ENCODE measurements at regions not wholly inside any gene's neighbourhood (a gene's known extent, or its start where the extent isn't known, plus 50 kb on each side); places are given as distances from the start of the nearest gene placed in this dataset.
"Not testable (repeated sequence)": the region's sequence is repeated elsewhere in the genome, so short reads cannot be mapped to it uniquely, and the experiment has no call there.

GRCh38 chr13:76349700-76350099 lies 536.5 kb downstream of the KCTD12 start:
- peak; percentile 9 for DNase-seq (ENCODE audit: low read depth)

- no peak for DNase-seq (ENCODE audit: low read depth)
Measured at GRCh38 chr13:76339649-76340048, 546.6 kb downstream of the KCTD12 start.

- no peak for DNase-seq (ENCODE audit: low read depth)
Measured at GRCh38 chr13:76338003-76338402, 548.2 kb downstream of the KCTD12 start.

GRCh38 chr13:76336889-76337844 lies 549.0 kb downstream of the KCTD12 start:
- no peak for DNase-seq (ENCODE audit: low read depth)

DNA sequence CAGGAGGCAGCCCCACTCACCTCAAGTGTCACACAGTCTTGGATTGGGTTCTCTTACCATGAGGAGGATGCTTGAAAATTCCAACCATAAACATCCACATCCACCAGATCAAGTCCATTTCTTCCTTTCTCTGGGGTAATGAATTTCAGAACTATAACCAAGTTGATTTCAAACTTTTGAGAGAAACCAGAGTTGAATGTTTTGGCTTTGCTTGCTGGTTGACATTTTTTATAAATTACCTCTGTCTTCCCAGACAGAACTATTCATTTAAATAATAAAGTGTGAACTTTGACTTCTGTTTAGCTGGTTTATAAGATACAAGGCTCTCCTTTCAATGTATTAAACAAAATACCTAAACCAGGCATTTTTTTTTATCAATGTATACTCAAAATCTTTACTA lies 550.7 kb downstream of the KCTD12 start:
- no peak for DNase-seq (ENCODE audit: low read depth)

DNA sequence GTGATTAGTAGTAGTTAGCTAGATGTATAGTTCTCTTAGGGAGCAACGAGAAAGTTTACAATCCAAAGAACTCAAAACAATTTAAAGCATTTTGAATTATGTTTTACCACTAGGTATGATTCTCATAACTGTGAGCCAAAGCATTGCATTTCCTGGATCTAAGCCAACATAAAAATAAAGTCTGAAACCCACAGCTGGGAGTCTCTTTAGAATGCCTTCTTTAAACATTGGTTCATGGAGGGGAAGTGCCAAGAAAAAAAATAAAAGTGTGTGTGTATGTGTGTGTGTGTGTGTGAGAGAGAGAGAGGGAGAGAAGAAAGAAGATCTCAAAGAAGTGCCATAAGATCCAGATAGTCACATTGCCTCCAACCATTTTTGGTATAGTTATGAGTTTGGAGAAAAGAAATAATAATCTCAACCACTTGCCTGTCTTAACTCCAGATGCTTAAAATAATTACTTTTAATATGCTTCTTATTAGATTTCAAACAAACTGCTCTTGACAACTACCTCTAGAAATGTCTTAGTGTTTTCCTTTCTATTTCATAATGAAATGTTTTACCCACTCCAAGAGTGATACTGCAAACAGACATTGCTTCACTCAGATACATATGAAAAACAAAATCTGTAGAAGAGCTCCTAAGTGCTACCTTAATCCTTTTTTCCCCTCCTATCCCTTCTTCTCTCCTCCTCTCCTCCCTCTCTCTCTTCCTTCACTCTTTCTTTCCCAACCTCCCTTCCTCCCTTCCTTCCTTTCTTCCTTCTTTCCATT lies 554.1 kb downstream of the KCTD12 start:
- DNase-seq (ENCODE audit: low read depth): peak; percentile 47

DNA sequence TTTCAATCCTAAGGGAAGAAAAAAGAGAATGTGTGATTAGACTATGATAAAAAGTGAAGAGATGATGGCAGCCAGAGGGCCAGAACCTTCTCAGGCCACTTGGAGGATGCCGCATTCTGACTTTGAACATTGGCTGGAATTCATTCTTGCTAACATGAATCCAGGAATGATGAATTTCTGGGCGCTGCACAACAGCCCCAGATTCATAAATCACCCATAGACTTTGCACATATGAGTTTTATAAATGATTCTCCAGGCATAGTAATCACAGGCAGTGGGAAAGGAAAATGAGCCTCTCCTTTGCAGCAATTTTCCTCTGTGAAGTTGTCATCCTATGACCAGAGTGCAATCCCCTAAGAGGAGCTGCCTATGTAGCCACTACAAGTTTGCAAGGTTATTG lies 555.4 kb downstream of the KCTD12 start:
- DNase-seq (ENCODE audit: low read depth): peak; percentile 7

GRCh38 chr13:76329866-76330580 lies 556.2 kb downstream of the KCTD12 start:
- no peak for DNase-seq (ENCODE audit: low read depth)

DNA sequence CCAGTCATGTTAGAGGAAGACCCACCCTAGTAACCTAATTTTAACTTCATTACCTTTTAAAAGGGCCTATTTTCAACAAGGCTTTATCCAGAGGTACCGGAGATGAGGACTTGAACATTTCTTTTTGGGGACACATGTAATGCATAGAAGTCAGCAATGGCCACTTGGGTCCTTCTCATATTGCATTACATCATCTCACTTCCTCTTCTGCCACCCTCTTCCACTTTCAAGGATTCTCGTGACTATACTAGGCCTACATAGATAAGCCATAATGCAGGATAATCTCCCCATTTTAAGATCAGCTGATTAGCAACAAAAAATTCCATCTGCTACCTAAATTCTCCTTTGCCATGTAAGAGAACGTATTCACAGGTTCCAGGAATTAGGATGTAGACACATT lies 557.2 kb downstream of the KCTD12 start:
- DNase-seq (ENCODE audit: low read depth): no peak

- no peak for DNase-seq (ENCODE audit: low read depth)
Measured at GRCh38 chr13:76326343-76326742, 559.9 kb downstream of the KCTD12 start.

- DNase-seq (ENCODE audit: low read depth): no peak
Measured at GRCh38 chr13:76319921-76320320, 566.3 kb downstream of the KCTD12 start.

- DNase-seq (ENCODE audit: low read depth): peak; percentile 24
Measured at GRCh38 chr13:76316998-76317527, 569.1 kb downstream of the KCTD12 start.

DNA sequence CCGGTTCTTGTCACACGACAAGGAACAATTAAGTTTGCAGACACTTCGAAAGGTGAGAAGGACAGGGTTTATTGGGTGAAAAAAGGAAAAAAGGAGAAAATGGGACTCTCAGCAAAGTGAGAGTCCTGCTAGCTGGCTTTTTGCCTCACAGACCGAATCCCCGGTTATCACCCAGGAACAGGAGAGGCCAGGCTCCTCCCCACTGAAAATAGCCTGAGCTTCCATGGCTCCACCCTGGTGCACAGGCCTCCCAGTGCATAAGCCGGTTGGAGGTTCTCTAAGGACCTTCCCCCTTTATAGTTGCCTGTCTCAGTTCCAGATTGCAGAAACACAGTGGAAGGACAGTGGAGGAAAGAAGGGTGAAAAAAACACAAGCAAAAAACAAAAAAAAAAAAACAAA lies 571.7 kb downstream of the KCTD12 start:
- DNase-seq (ENCODE audit: low read depth): no peak

- peak; percentile 84 for DNase-seq (ENCODE audit: low read depth)
Measured at GRCh38 chr13:76307142-76307541, 579.1 kb downstream of the KCTD12 start.

DNA sequence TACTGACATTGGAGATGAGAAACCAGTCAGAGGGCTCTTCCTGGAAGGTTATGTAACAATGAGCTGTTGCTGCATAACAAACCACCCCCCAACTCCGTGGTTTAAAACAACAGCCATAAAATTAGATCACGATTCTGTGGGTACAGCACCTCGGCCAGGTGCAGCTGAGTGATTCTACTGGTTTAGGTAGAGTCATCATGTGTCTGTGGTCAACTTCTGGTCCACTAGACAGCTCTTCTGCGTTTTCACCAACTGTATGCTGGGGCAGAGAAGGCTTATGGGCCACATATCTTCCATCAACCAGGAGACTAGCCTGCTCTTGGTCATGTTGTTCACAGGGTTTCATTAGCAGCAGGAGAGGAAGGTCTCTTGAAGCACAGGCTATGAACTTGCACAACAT lies 585.5 kb downstream of the KCTD12 start:
- DNase-seq (ENCODE audit: low read depth): peak; percentile 11

- DNase-seq (ENCODE audit: low read depth): no peak
Measured at GRCh38 chr13:76297331-76297730, 588.9 kb downstream of the KCTD12 start.

GRCh38 chr13:76296751-76297150 lies 589.5 kb downstream of the KCTD12 start:
- no peak for DNase-seq (ENCODE audit: low read depth)

- not testable (repeated sequence) for DNase-seq (ENCODE audit: low read depth)
Measured at GRCh38 chr13:76295020-76295419, 591.2 kb downstream of the KCTD12 start.

DNA sequence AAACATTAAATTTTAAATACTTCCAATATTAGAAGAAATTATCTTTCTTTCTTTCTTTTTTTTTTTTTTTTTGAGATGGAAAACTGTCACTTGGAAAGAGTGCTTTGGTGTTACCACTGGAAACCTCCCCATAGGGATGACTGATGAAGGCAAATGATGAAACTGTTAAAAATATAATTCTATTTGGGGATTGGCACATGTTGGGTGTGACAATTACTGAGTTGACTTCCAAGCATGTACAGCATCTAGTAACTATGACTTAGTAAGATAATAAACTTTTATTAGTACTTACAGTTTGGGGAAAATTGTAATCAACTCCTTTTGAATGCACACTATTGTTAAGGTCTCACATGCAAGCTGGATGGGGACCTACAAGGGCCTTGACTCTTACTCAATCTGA lies 592.5 kb downstream of the KCTD12 start:
- DNase-seq (ENCODE audit: low read depth): peak; percentile 7

- peak; percentile 66 for DNase-seq (ENCODE audit: low read depth)
Measured at GRCh38 chr13:76293346-76293745, 592.9 kb downstream of the KCTD12 start.

DNA sequence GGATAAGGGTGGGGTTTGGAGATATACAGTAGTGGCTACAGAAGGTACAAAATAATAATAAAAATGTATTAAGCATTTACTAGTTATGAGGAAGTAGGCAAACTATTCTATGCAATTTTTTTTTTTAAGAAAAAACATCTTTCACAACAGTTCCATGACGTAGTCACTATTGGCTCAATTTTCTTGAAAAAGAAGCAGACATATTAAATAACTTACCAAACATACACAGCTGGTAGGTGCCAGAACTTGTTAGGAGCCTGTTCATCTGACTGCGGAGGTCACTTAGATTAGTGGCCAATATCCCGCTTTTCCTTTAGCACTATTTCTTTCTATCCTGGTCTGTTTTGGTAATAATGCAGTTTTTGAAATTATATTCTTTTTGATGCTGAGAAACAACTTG lies 593.5 kb downstream of the KCTD12 start:
- DNase-seq (ENCODE audit: low read depth): no peak

GRCh38 chr13:76292031-76292430 lies 594.2 kb downstream of the KCTD12 start:
- DNase-seq (ENCODE audit: low read depth): no peak

Data from amniotic epithelial cell (primary cell).